Mucosa of descending colon (tissue), 3 donors: ENCODE measurements at regions not wholly inside any gene's neighbourhood (a gene's known extent, or its start where the extent isn't known, plus 50 kb on each side); places are given as distances from the start of the nearest gene placed in this dataset.

Experiments
- ATAC-seq: fragments of 200-7000 bp; cut with Tn5 transposase; one replicate; pipeline ENCODE4 v1.9.1; 2020; ENCODE audit warnings: mild to moderate bottlenecking, moderate library complexity
- DNase-seq, 3 donors: peaks; one replicate each; pipeline ENCODE4 v3.0.0-alpha.2; 2020
- H3K36me3 ChIP-seq: fragments of 200-600 bp; one replicate; pipeline ENCODE4 v1.8.0; 2021; ENCODE audit warnings: low read depth, mild to moderate bottlenecking
- H3K4me1 ChIP-seq: fragments of 200-600 bp; one replicate; pipeline ENCODE4 v1.8.0; 2021; ENCODE audit warnings: low read depth, mild to moderate bottlenecking
- H3K4me3 ChIP-seq: fragments of 200-600 bp; one replicate; pipeline ENCODE4 v1.8.0; 2021; ENCODE audit warnings: mild to moderate bottlenecking
- H3K9me3 ChIP-seq: fragments of 200-600 bp; one replicate; pipeline ENCODE4 v1.8.0; 2021; ENCODE audit warnings: mild to moderate bottlenecking
- CTCF ChIP-seq: fragments of 200-600 bp; IDR thresholded peaks from one replicate; pipeline ENCODE4 v1.8.0; 2022; ENCODE audit warnings: antibody characterized with exemption, mild to moderate bottlenecking
- intact Hi-C, 2 donors: fragments of 100-400 bp; cut with DNase I in 1 of 2; cut with micrococcal nuclease in 1 of 2; formaldehyde crosslinking; loops; one replicate each; pipeline versions ENCODE4 v1.11.0 to v1.11.1; 2022; cut with DNase I, micrococcal nuclease
- donor health status: DM: no; HTN: no; CAD: no; lungs with moderate emphysema.
- donor health status: DM: no; HTN: no; CAD: no.
- donor health status: DM: no; HTN: yes; CAD: no.

- intact Hi-C loops = no loop called here
- ATAC-seq (no peak), DNase-seq (no peak)
- TF ChIP-seq CTCF = no peak
- no peaks in the 10 kb centered on the region for H3K9me3 ChIP-seq
- H3K4me1 ChIP-seq = no peaks in the 10 kb centered on the region
- no peaks in the 10 kb centered on the region for H3K36me3 ChIP-seq
- no peak overlapping the region for H3K4me3 ChIP-seq
Measured at GRCh38 chr15:36313021-36313420, 266.4 kb upstream of the CDIN1 start.

GRCh38 chr15:36313736-36314280 lies 265.6 kb upstream of the CDIN1 start:
- ATAC-seq = no peak
- H3K4me3 ChIP-seq = no peak overlapping the region
- H3K9me3 ChIP-seq = no peaks in the 10 kb centered on the region
- no peaks in the 10 kb centered on the region for H3K36me3 ChIP-seq
- no peak for TF ChIP-seq CTCF
- H3K4me1 ChIP-seq = no peaks in the 10 kb centered on the region
- no peak for DNase-seq
- intact Hi-C loops = no loop called here

DNA sequence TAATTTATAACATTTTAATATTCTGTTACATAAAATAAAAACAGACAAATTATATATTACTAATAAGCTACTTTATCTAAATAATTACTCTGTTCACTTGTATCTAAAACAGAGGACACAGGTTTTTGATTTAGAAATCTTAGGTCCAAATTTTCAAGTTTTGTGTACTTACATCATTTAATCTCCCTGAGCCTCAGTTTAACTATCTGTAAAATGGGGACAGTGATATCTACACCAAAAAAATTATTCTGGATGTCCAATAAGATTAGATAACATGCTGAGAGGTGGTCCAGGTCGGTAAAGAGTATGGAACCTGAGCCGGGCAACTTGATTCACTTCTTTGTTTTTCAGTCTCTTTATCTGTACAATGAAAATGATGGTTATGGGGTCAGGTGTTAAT lies 263.8 kb upstream of the CDIN1 start:
- H3K4me3 ChIP-seq = no peak overlapping the region
- no peak for TF ChIP-seq CTCF
- intact Hi-C loops = no loop called here
- no peaks in the 10 kb centered on the region for H3K9me3 ChIP-seq
- DNase-seq (no peak), ATAC-seq (no peak)
- no peaks in the 10 kb centered on the region for H3K4me1 ChIP-seq
- no peaks in the 10 kb centered on the region for H3K36me3 ChIP-seq

DNA sequence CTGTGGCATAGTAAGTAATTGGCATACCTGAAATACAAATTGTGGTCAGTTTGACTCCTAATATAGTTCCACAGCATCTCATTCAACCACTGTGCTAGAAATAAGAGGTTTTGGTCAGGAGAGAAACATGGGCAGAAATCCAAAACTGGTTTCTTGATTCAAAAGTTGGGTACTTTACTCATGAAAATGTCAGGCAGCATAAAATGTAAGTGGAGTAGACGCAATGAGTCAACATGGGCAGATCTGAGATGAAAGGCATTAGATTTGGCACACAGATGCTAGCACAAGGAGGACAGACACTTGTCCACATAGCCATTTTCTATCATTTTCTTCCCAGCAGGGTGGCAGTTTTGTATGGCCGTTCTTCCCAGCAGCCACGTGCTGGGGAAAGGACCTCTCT lies 255.8 kb upstream of the CDIN1 start:
- no peak for DNase-seq
- Histone ChIP-seq H3K4me1 (no peaks in the 10 kb centered on the region), H3K36me3 (no peaks in the 10 kb centered on the region), H3K9me3 (no peaks in the 10 kb centered on the region), H3K4me3 (no peak overlapping the region)
- no peak for TF ChIP-seq CTCF
- no peak for ATAC-seq
- intact Hi-C loops = no loop called here

DNA sequence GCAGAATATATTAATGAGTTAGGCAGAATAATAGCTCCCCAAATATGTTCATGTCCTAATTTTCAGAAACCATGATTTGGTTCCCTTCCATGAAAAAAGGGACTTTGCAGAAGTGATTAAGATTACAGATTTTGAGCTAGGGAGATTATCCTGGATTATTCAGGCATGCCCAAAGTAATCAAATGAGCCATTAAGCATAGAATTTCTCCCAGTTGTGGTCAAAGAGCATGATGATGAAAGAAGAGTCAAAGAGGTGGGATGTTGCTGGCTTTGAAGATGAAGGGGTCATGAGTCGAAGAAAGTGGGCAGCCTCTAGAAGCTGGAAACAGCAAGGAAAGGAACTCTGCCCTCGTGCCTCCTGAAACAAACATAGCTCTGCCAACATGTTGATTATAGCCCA lies 254.2 kb upstream of the CDIN1 start:
- intact Hi-C loops = no loop called here
- ATAC-seq = no peak
- no peak for DNase-seq
- no peaks in the 10 kb centered on the region for H3K36me3 ChIP-seq
- no peak for TF ChIP-seq CTCF
- no peaks in the 10 kb centered on the region for H3K4me1 ChIP-seq
- H3K9me3 ChIP-seq = no peaks in the 10 kb centered on the region
- no peak overlapping the region for H3K4me3 ChIP-seq

- no peak for TF ChIP-seq CTCF
- intact Hi-C loops = no loop called here
- no peaks in the 10 kb centered on the region for H3K36me3 ChIP-seq
- ATAC-seq = no peak
- no peaks in the 10 kb centered on the region for H3K9me3 ChIP-seq
- DNase-seq = no peak
- H3K4me1 ChIP-seq = no peaks in the 10 kb centered on the region
- H3K4me3 ChIP-seq = no peak overlapping the region
Measured at GRCh38 chr15:36329592-36329991, 249.8 kb upstream of the CDIN1 start.
